Parathyroid adenoma (tissue), 2 donors: ENCODE measurements at regions not wholly inside any gene's neighbourhood (a gene's known extent, or its start where the extent isn't known, plus 50 kb on each side); places are given as distances from the start of the nearest gene placed in this dataset.

Experiments used
- H2AFZ ChIP-seq: fragments of 300-600 bp; sonication (generic); one replicate; pipeline ENCODE4 v1.7.0; 2017; ENCODE audit warnings: antibody characterized with exemption, mild to moderate bottlenecking
- H3K27ac ChIP-seq: fragments of 300-600 bp; sonication (generic); one replicate; pipeline ENCODE4 v1.7.0; 2017
- H3K27me3 ChIP-seq: fragments of 300-600 bp; sonication (generic); one replicate; pipeline ENCODE4 v1.7.0; 2017; ENCODE audit warnings: low read length; ENCODE audit not compliant: control insufficient read depth, insufficient read depth
- H3K36me3 ChIP-seq: fragments of 300-600 bp; sonication (generic); one replicate; pipeline ENCODE4 v1.7.0; 2017; ENCODE audit warnings: low read length; ENCODE audit not compliant: control insufficient read depth, insufficient read depth
- H3K4me1 ChIP-seq: fragments of 300-600 bp; sonication (generic); one replicate; pipeline ENCODE4 v1.7.0; 2017; ENCODE audit warnings: control low read depth
- H3K4me2 ChIP-seq: fragments of 300-600 bp; sonication (generic); one replicate; pipeline ENCODE4 v1.7.0; 2017; ENCODE audit warnings: low read length
- H3K4me3 ChIP-seq: fragments of 300-600 bp; sonication (generic); one replicate; pipeline ENCODE4 v1.7.0; 2017; ENCODE audit warnings: low read depth, low read length
- H3K79me2 ChIP-seq: fragments of 300-600 bp; sonication (generic); one replicate; pipeline ENCODE4 v1.7.0; 2017; ENCODE audit warnings: control low read depth
- H3K9ac ChIP-seq: fragments of 300-600 bp; sonication (generic); one replicate; pipeline ENCODE4 v1.7.0; 2017; ENCODE audit warnings: mild to moderate bottlenecking
- H3K9me3 ChIP-seq: fragments of 300-600 bp; sonication (generic); one replicate; pipeline ENCODE4 v1.7.0; 2017; ENCODE audit warnings: low read length; ENCODE audit not compliant: control insufficient read depth
- CTCF ChIP-seq: fragments of 300-600 bp; sonication (generic); IDR thresholded peaks from one replicate; pipeline ENCODE4 v1.7.0; 2017; ENCODE audit warnings: antibody characterized with exemption, mild to moderate bottlenecking
- donor health status: primary hyperparathyroidism.

- Histone ChIP-seq H3K4me2 (no peak overlapping the region), H3K27me3 (no peaks in the 10 kb centered on the region), H3K79me2 (no peaks in the 10 kb centered on the region), H3K9ac (no peak overlapping the region), H2AFZ (no peak overlapping the region), H3K4me1 (no peaks in the 10 kb centered on the region), H3K9me3 (no peaks in the 10 kb centered on the region), H3K27ac (no peak overlapping the region), H3K36me3 (no peaks in the 10 kb centered on the region), H3K4me3 (no peak overlapping the region)
- no peak for TF ChIP-seq CTCF
Measured at GRCh38 chr1:166258017-166258416, 91.2 kb upstream of the FAM78B start.

GRCh38 chr1:166261511-166261910 lies 94.7 kb upstream of the FAM78B start:
- H3K27me3 ChIP-seq = no peaks in the 10 kb centered on the region
- H2AFZ ChIP-seq = no peak overlapping the region
- H3K36me3 ChIP-seq = no peaks in the 10 kb centered on the region
- no peak overlapping the region for H3K27ac ChIP-seq
- TF ChIP-seq CTCF = no peak
- no peaks in the 10 kb centered on the region for H3K4me1 ChIP-seq
- no peaks in the 10 kb centered on the region for H3K9me3 ChIP-seq
- no peaks in the 10 kb centered on the region for H3K79me2 ChIP-seq
- no peak overlapping the region for H3K4me2 ChIP-seq
- no peak overlapping the region for H3K4me3 ChIP-seq
- H3K9ac ChIP-seq = no peak overlapping the region

- no peak for TF ChIP-seq CTCF
- Histone ChIP-seq H3K4me3 (no peak overlapping the region), H3K9me3 (no peaks in the 10 kb centered on the region), H3K9ac (no peak overlapping the region), H3K4me2 (no peak overlapping the region), H2AFZ (no peak overlapping the region), H3K27me3 (no peaks in the 10 kb centered on the region), H3K36me3 (no peaks in the 10 kb centered on the region), H3K4me1 (no peaks in the 10 kb centered on the region), H3K79me2 (no peaks in the 10 kb centered on the region), H3K27ac (no peak overlapping the region)
Measured at GRCh38 chr1:166270476-166271150, 103.8 kb upstream of the FAM78B start.

GRCh38 chr1:166271151-166271538 lies 104.3 kb upstream of the FAM78B start:
- Histone ChIP-seq H3K9me3 (no peaks in the 10 kb centered on the region), H3K9ac (no peak overlapping the region), H3K27me3 (no peaks in the 10 kb centered on the region), H3K27ac (no peak overlapping the region), H3K4me2 (no peak overlapping the region), H3K4me3 (no peak overlapping the region), H3K4me1 (no peaks in the 10 kb centered on the region), H3K79me2 (no peaks in the 10 kb centered on the region), H2AFZ (no peak overlapping the region), H3K36me3 (no peaks in the 10 kb centered on the region)
- no peak for TF ChIP-seq CTCF

- Histone ChIP-seq H3K79me2 (no peaks in the 10 kb centered on the region), H2AFZ (no peak overlapping the region), H3K27ac (no peak overlapping the region), H3K36me3 (no peaks in the 10 kb centered on the region), H3K4me1 (no peaks in the 10 kb centered on the region), H3K9me3 (no peaks in the 10 kb centered on the region), H3K27me3 (no peaks in the 10 kb centered on the region), H3K9ac (no peak overlapping the region), H3K4me3 (no peak overlapping the region), H3K4me2 (no peak overlapping the region)
- TF ChIP-seq CTCF = no peak
Measured at GRCh38 chr1:166272155-166272554, 105.4 kb upstream of the FAM78B start.
